Endothelial cell of umbilical vein (primary cell): ENCODE measurements at regions not wholly inside any gene's neighbourhood (a gene's known extent, or its start where the extent isn't known, plus 50 kb on each side); places are given as distances from the start of the nearest gene placed in this dataset.

Experiments
- EZH2 ChIP-seq: IDR thresholded peaks from 2 replicates; pipeline ENCODE4 v1.6.1; 2012; ENCODE audit warnings: borderline replicate concordance, low read depth, mild to moderate bottlenecking, moderate library complexity, low read length, inconsistent platforms; ENCODE audit not compliant: severe bottlenecking
- TF ChIP-seq, protein P1 (sequence below), 2 donors: IDR thresholded peaks; 1 replicate in 1 of 2; 2 replicates in 1 of 2; pipeline ENCODE4 v1.5.1; 2011; ENCODE audit warnings: low read length in 2 of 2, mild to moderate bottlenecking in 2 of 2, moderate library complexity in 2 of 2, control low read depth in 1 of 2, inconsistent platforms in 1 of 2, low read depth in 1 of 2; ENCODE audit not compliant: insufficient read depth in 1 of 2; ENCODE audit errors: extremely low read depth in 1 of 2

DNA sequence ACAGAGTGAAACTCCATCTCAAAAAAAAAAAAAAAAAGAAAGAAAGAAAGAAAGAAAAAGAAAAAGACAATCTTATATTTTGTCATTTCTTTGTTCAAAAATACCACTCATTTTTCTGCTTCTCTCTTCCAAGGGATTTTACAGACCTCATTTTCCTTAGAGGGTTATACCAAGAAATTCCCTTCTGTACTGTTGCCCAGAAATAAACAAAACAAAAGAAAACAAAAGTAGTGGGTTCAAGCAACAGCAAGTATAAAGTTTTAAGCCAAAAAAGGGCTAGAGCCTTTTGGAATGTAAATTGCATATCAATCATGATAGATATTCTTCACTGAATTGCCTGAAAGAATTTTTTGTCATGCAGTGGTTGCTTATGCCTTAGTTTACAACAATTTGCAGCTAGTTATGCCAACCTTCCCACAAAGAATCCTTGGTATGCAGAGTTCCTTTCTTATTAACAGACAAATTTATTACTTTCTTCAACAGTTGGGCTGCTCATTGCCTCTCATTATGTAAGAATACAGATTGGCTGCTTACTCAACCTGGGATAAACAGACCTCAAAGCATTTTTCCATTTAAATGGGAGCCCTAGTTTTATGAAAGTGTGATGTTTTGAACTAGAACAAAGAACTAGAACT is 129.1 kb upstream of the PPFIA2 start:
- TF ChIP-seq, protein P1, sequence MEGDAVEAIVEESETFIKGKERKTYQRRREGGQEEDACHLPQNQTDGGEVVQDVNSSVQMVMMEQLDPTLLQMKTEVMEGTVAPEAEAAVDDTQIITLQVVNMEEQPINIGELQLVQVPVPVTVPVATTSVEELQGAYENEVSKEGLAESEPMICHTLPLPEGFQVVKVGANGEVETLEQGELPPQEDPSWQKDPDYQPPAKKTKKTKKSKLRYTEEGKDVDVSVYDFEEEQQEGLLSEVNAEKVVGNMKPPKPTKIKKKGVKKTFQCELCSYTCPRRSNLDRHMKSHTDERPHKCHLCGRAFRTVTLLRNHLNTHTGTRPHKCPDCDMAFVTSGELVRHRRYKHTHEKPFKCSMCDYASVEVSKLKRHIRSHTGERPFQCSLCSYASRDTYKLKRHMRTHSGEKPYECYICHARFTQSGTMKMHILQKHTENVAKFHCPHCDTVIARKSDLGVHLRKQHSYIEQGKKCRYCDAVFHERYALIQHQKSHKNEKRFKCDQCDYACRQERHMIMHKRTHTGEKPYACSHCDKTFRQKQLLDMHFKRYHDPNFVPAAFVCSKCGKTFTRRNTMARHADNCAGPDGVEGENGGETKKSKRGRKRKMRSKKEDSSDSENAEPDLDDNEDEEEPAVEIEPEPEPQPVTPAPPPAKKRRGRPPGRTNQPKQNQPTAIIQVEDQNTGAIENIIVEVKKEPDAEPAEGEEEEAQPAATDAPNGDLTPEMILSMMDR (IDR thresholded peaks at IDR 0.05; ENCODE audit: extremely low read depth in 1 of 2, insufficient read depth in 1 of 2, low read depth in 1 of 2, low read length in 2 of 2), result no peak
- no peak for TF ChIP-seq EZH2
